ENCODE measurements at regions not wholly inside any gene's neighbourhood (a gene's known extent, or its start where the extent isn't known, plus 50 kb on each side); places are given as distances from the start of the nearest gene placed in this dataset.

DNA sequence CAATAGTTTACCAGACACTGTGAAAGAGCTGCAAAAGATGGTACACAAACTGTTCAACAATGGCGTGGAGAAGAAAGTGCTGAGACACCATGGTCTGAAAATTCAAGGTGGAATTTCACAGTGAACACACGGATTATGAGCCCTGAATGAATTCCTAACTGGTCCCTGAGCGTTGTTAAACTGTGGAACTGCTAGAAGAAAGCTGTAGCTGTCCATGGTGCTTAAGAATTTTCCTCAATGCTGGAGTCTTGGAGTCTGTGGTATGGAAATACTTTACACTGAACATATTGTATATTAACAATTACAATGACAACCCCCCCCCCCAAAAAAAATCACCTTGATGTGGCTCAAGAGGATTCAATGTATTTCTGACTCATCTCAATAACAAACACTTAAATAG, 68.5 kb downstream of the SLC24A2 start:
- TF ChIP-seq, protein P1, sequence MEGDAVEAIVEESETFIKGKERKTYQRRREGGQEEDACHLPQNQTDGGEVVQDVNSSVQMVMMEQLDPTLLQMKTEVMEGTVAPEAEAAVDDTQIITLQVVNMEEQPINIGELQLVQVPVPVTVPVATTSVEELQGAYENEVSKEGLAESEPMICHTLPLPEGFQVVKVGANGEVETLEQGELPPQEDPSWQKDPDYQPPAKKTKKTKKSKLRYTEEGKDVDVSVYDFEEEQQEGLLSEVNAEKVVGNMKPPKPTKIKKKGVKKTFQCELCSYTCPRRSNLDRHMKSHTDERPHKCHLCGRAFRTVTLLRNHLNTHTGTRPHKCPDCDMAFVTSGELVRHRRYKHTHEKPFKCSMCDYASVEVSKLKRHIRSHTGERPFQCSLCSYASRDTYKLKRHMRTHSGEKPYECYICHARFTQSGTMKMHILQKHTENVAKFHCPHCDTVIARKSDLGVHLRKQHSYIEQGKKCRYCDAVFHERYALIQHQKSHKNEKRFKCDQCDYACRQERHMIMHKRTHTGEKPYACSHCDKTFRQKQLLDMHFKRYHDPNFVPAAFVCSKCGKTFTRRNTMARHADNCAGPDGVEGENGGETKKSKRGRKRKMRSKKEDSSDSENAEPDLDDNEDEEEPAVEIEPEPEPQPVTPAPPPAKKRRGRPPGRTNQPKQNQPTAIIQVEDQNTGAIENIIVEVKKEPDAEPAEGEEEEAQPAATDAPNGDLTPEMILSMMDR (IDR thresholded peaks at IDR 0.05), result no peak
- no peak for TF ChIP-seq POLR2A (IDR thresholded peaks at IDR 0.05)

All from gastroesophageal sphincter (tissue), 3 donors.